Spleen (tissue), 7 donors: ENCODE measurements at regions not wholly inside any gene's neighbourhood (a gene's known extent, or its start where the extent isn't known, plus 50 kb on each side); places are given as distances from the start of the nearest gene placed in this dataset.

ENCODE experiments used
- CTCF ChIP-seq, 11 experiments: fragments of 200-600 bp in 7 of 11; fragments of 450-650 bp in 4 of 11; sonication (generic) in 4 of 11; IDR thresholded peaks in 8 of 11; conservative IDR thresholded peaks in 3 of 11; 1 replicate in 7 of 11; 2 replicates in 4 of 11; pipeline versions ENCODE4 v1.4.0 to v1.8.0; 2016 to 2021; ENCODE audit warnings: antibody characterized with exemption in 11 of 11, inconsistent platforms in 4 of 11, mild to moderate bottlenecking in 1 of 11
- POLR2A ChIP-seq, 3 donors: fragments of 450-650 bp; IDR thresholded peaks; one replicate each; pipeline ENCODE4 v1.5.1; 2017; ENCODE audit warnings: antibody characterized with exemption in 3 of 3, mild to moderate bottlenecking in 1 of 3
- donor health status: DM: no; HTN: no; CAD: no; lungs with moderate emphysema.
- donor health status: DM: no; HTN: no; CAD: no.
- donor health status: DM: no; HTN: no; CAD: no.

DNA sequence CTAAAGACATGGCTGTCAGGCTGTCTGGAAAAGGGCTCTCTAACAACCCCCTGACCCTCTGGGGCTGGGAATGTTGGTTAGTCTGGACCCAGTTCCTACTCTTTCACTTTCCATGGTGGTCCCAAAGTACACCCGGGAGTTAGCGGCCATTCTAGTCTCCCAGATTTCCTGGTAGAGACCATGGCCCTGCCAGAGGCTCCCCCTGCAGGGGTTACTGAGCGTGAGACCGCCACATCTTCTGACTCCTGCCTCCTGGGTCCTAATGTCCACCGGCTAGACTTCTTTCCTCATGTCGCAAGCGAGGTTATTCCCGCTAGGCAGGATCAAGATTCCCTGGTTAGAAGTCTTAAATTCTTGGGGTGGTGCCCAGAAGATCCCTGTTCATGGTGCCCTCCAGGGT, 540.0 kb upstream of the ROBO1 start:
- TF ChIP-seq CTCF (IDR thresholded peaks at IDR 0.05 in 8 of 11, conservative IDR thresholded peaks at IDR 0.05 in 3 of 11) (no peak), POLR2A (IDR thresholded peaks at IDR 0.05) (no peak)
